ENCODE measurements at regions not wholly inside any gene's neighbourhood (a gene's known extent, or its start where the extent isn't known, plus 50 kb on each side); places are given as distances from the start of the nearest gene placed in this dataset.

DNA sequence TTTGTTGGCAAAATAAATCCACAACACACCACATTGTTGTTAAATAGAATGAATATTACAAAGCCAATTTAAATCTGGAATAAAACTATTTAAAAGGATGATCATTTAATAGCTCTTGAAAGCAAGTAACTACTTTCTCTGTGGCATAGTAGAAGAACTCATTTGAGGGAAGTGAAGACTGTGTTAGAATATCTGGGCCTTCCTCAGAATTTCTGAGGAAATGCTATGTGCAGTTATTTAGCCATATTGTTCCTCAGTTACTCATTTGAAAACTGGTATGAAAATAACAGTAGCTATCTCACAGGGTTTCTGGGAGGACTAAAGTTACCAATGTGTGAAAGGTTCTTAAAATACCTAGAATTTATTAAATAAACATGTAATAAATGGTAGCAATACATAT is 595.8 kb downstream of the PSAT1 start:
- no TSS peak for BruUV-seq (replicated peaks)
- no peaks in the 10 kb centered on the region for H3K4me1 Mint-ChIP-seq (ENCODE audit: low read depth, unreplicated experiment)
- no peaks in the 10 kb centered on the region for H3K36me3 Mint-ChIP-seq (ENCODE audit: insufficient read depth, unreplicated experiment)
- H3K27me3 Mint-ChIP-seq (ENCODE audit: unreplicated experiment), result no peaks in the 10 kb centered on the region
- CTCF ChIA-PET, result no interaction called here
- intact Hi-C loops (cut with micrococcal nuclease; ENCODE audit: unreplicated experiment), result no loop called here
- no peak overlapping the region for H3K4me3 Mint-ChIP-seq (ENCODE audit: low read depth, unreplicated experiment)
- DNase-seq, result no peak
- TF ChIP-seq, protein P1, sequence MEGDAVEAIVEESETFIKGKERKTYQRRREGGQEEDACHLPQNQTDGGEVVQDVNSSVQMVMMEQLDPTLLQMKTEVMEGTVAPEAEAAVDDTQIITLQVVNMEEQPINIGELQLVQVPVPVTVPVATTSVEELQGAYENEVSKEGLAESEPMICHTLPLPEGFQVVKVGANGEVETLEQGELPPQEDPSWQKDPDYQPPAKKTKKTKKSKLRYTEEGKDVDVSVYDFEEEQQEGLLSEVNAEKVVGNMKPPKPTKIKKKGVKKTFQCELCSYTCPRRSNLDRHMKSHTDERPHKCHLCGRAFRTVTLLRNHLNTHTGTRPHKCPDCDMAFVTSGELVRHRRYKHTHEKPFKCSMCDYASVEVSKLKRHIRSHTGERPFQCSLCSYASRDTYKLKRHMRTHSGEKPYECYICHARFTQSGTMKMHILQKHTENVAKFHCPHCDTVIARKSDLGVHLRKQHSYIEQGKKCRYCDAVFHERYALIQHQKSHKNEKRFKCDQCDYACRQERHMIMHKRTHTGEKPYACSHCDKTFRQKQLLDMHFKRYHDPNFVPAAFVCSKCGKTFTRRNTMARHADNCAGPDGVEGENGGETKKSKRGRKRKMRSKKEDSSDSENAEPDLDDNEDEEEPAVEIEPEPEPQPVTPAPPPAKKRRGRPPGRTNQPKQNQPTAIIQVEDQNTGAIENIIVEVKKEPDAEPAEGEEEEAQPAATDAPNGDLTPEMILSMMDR (IDR thresholded peaks at IDR 0.05; ENCODE audit: unreplicated experiment), result no peak
- no peaks in the 10 kb centered on the region for H3K9me3 Mint-ChIP-seq (ENCODE audit: low read depth, unreplicated experiment)
- H3K27ac Mint-ChIP-seq (ENCODE audit: unreplicated experiment), result no peak overlapping the region

DNA sequence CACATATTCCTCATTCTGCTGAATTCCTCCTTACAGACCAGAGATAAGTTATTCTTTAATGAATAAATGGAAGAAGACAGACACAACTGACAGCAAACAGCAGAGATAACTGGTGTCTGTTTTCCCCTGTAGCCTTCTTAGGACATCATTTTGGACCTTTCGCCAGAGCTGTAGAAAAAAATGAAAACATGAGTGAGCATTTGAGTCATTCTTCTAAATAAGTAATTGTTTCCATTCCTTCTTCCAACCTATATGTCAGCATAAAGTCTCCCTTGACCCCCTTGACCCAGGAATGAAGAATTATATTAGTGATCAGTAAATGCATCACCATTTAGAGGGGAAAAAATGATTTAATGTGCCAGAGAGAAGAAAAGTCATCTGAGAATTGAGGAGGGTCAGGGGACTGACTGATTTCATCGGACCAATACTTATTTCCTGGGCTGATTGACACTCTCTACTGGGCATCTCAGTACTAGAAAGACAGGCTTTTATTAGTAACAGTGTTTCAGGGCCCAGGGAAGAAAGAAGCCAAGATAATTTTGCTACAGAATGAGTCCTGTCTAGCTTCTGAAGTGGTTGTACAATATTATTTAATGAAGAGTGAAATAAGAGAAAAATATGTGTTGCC is 597.0 kb downstream of the PSAT1 start:
- CTCF ChIA-PET, result no interaction called here
- H3K36me3 Mint-ChIP-seq (ENCODE audit: insufficient read depth, unreplicated experiment), result no peaks in the 10 kb centered on the region
- no peak for DNase-seq
- TF ChIP-seq, protein P1 (IDR thresholded peaks at IDR 0.05; ENCODE audit: unreplicated experiment), result no peak
- no peak overlapping the region for H3K4me3 Mint-ChIP-seq (ENCODE audit: low read depth, unreplicated experiment)
- H3K27me3 Mint-ChIP-seq (ENCODE audit: unreplicated experiment), result no peaks in the 10 kb centered on the region
- no TSS peak for BruUV-seq (replicated peaks)
- no peaks in the 10 kb centered on the region for H3K9me3 Mint-ChIP-seq (ENCODE audit: low read depth, unreplicated experiment)
- intact Hi-C loops (cut with micrococcal nuclease; ENCODE audit: unreplicated experiment), result no loop called here
- no peaks in the 10 kb centered on the region for H3K4me1 Mint-ChIP-seq (ENCODE audit: low read depth, unreplicated experiment)
- no peak overlapping the region for H3K27ac Mint-ChIP-seq (ENCODE audit: unreplicated experiment)

GRCh38 chr9:78896479-78896878 is 599.6 kb downstream of the PSAT1 start:
- H3K4me1 Mint-ChIP-seq (ENCODE audit: low read depth, unreplicated experiment), result no peaks in the 10 kb centered on the region
- BruUV-seq (replicated peaks), result no TSS peak
- H3K9me3 Mint-ChIP-seq (ENCODE audit: low read depth, unreplicated experiment), result no peaks in the 10 kb centered on the region
- H3K27ac Mint-ChIP-seq (ENCODE audit: unreplicated experiment), result no peak overlapping the region
- H3K4me3 Mint-ChIP-seq (ENCODE audit: low read depth, unreplicated experiment), result no peak overlapping the region
- TF ChIP-seq, protein P1 (IDR thresholded peaks at IDR 0.05; ENCODE audit: unreplicated experiment), result no peak
- CTCF ChIA-PET, result no interaction called here
- H3K27me3 Mint-ChIP-seq (ENCODE audit: unreplicated experiment), result no peaks in the 10 kb centered on the region
- H3K36me3 Mint-ChIP-seq (ENCODE audit: insufficient read depth, unreplicated experiment), result no peaks in the 10 kb centered on the region
- intact Hi-C loops (cut with micrococcal nuclease; ENCODE audit: unreplicated experiment), result no loop called here
- no peak for DNase-seq

DNA sequence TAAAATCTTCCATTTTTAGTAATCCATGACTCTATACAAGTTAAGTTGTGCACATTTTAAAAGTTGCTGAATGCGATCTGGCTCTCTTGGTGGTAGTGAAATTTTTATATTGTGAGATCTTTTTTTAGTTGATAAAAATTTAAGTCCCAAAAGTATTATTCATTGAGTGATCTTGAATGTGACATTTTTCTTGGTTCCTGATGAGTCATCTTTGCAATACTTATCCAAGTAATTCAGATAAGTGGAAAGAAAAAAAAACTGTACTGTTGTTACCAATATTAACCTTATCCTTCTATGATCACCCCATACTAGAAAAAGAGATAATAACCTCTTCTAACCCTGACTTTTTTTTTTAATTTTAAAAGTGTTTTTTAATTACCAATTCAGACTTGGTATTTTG is 601.3 kb downstream of the PSAT1 start:
- Mint-ChIP-seq H3K4me1 (ENCODE audit: low read depth, unreplicated experiment) (no peaks in the 10 kb centered on the region), H3K27me3 (ENCODE audit: unreplicated experiment) (no peaks in the 10 kb centered on the region), H3K9me3 (ENCODE audit: low read depth, unreplicated experiment) (no peaks in the 10 kb centered on the region), H3K4me3 (ENCODE audit: low read depth, unreplicated experiment) (no peak overlapping the region), H3K36me3 (ENCODE audit: insufficient read depth, unreplicated experiment) (no peaks in the 10 kb centered on the region), H3K27ac (ENCODE audit: unreplicated experiment) (no peak overlapping the region)
- BruUV-seq (replicated peaks), result no TSS peak
- intact Hi-C loops (cut with micrococcal nuclease; ENCODE audit: unreplicated experiment), result no loop called here
- no peak for DNase-seq
- CTCF ChIA-PET, result no interaction called here
- TF ChIP-seq, protein P1 (IDR thresholded peaks at IDR 0.05; ENCODE audit: unreplicated experiment), result no peak
